ENCODE measurements at regions not wholly inside any gene's neighbourhood (a gene's known extent, or its start where the extent isn't known, plus 50 kb on each side); places are given as distances from the start of the nearest gene placed in this dataset.
"Not testable (repeated sequence)": the region's sequence is repeated elsewhere in the genome, so short reads cannot be mapped to it uniquely, and the experiment has no call there.

GRCh38 chr9:42323084-42323809, 139.8 kb downstream of the SPATA31A6 start:
- not testable (repeated sequence) for TF ChIP-seq CTCF (conservative IDR thresholded peaks at IDR 0.05; ENCODE audit: low read length); EZH2phosphoT487 (IDR thresholded peaks at IDR 0.05; ENCODE audit: borderline replicate concordance)

All from Loucy (cell line).